Esophagus muscularis mucosa (tissue), 4 donors: ENCODE measurements at regions not wholly inside any gene's neighbourhood (a gene's known extent, or its start where the extent isn't known, plus 50 kb on each side); places are given as distances from the start of the nearest gene placed in this dataset.

Experiments
- CTCF ChIP-seq, 3 experiments: fragments of 200-600 bp in 2 of 3; fragments of 450-650 bp in 1 of 3; sonication (generic) in 2 of 3; IDR thresholded peaks; one replicate each; pipeline ENCODE4 v1.5.1; 2017 to 2019; ENCODE audit warnings: antibody characterized with exemption in 3 of 3, mild to moderate bottlenecking in 2 of 3, moderate library complexity in 1 of 3
- EP300 ChIP-seq: sonication (generic); formaldehyde crosslinking; IDR thresholded peaks from one replicate; pipeline ENCODE4 v1.6.1; 2017; ENCODE audit warnings: antibody characterized with exemption
- POLR2A ChIP-seq: fragments of 450-650 bp; IDR thresholded peaks from one replicate; pipeline ENCODE4 v1.6.1; 2017; ENCODE audit warnings: antibody characterized with exemption, moderate library complexity, mild to moderate bottlenecking, low read depth
- POLR2AphosphoS5 ChIP-seq, 2 donors: sonication (generic); formaldehyde crosslinking; IDR thresholded peaks; one replicate each; pipeline ENCODE4 v1.6.1; 2017; ENCODE audit warnings: antibody characterized with exemption in 2 of 2

- TF ChIP-seq CTCF (IDR thresholded peaks at IDR 0.05) (no peak), POLR2A (no peak), POLR2AphosphoS5 (IDR thresholded peaks at IDR 0.05) (no peak), EP300 (no peak)
Observed at GRCh38 chr5:124492444-124493224, 253.8 kb downstream of the ZNF608 start.
